ENCODE measurements at regions not wholly inside any gene's neighbourhood (a gene's known extent, or its start where the extent isn't known, plus 50 kb on each side); places are given as distances from the start of the nearest gene placed in this dataset.
"Not testable (repeated sequence)": the region's sequence is repeated elsewhere in the genome, so short reads cannot be mapped to it uniquely, and the experiment has no call there.

- H3K36me3 Mint-ChIP-seq (ENCODE audit: unreplicated experiment) = no peaks in the 10 kb centered on the region
- no peaks in the 10 kb centered on the region for H3K27me3 Mint-ChIP-seq (ENCODE audit: unreplicated experiment)
- peaks cover 4% of the 10 kb centered on the region for H3K9me3 Mint-ChIP-seq (ENCODE audit: unreplicated experiment)
- no peaks in the 10 kb centered on the region for H3K4me1 Mint-ChIP-seq (ENCODE audit: unreplicated experiment)
- DNase-seq (ENCODE audit: extremely low spot score, unreplicated experiment) = no peak
- no peak overlapping the region for H3K27ac Mint-ChIP-seq (ENCODE audit: unreplicated experiment)
- no peak overlapping the region for H3K4me3 Mint-ChIP-seq (ENCODE audit: unreplicated experiment)
- no peak for TF ChIP-seq CTCF (IDR thresholded peaks at IDR 0.05)
Observed at GRCh38 chr6:164616917-164617524, 692.4 kb downstream of the C6orf118 start.

- Mint-ChIP-seq H3K27me3 (ENCODE audit: unreplicated experiment) (no peaks in the 10 kb centered on the region), H3K27ac (ENCODE audit: unreplicated experiment) (no peak overlapping the region), H3K4me1 (ENCODE audit: unreplicated experiment) (no peaks in the 10 kb centered on the region), H3K36me3 (ENCODE audit: unreplicated experiment) (no peaks in the 10 kb centered on the region), H3K4me3 (ENCODE audit: unreplicated experiment) (no peak overlapping the region), H3K9me3 (ENCODE audit: unreplicated experiment) (peaks cover 7% of the 10 kb centered on the region)
- DNase-seq (ENCODE audit: extremely low spot score, unreplicated experiment) = no peak
- no peak for TF ChIP-seq CTCF (IDR thresholded peaks at IDR 0.05)
Observed at GRCh38 chr6:164612751-164613150, 696.7 kb downstream of the C6orf118 start.

- not testable (repeated sequence) for H3K27ac Mint-ChIP-seq (ENCODE audit: unreplicated experiment); H3K9me3 Mint-ChIP-seq (ENCODE audit: unreplicated experiment); DNase-seq (ENCODE audit: extremely low spot score, unreplicated experiment); H3K4me1 Mint-ChIP-seq (ENCODE audit: unreplicated experiment); H3K36me3 Mint-ChIP-seq (ENCODE audit: unreplicated experiment); H3K27me3 Mint-ChIP-seq (ENCODE audit: unreplicated experiment); H3K4me3 Mint-ChIP-seq (ENCODE audit: unreplicated experiment)
Observed at GRCh38 chr6:164610859-164611258, 698.5 kb downstream of the C6orf118 start.

- H3K9me3 Mint-ChIP-seq (ENCODE audit: unreplicated experiment); H3K4me1 Mint-ChIP-seq (ENCODE audit: unreplicated experiment); H3K27me3 Mint-ChIP-seq (ENCODE audit: unreplicated experiment); H3K27ac Mint-ChIP-seq (ENCODE audit: unreplicated experiment); DNase-seq (ENCODE audit: extremely low spot score, unreplicated experiment); H3K4me3 Mint-ChIP-seq (ENCODE audit: unreplicated experiment); H3K36me3 Mint-ChIP-seq (ENCODE audit: unreplicated experiment): not testable (repeated sequence)
Observed at GRCh38 chr6:164602415-164602814, 707.0 kb downstream of the C6orf118 start.

- Mint-ChIP-seq H3K36me3 (ENCODE audit: unreplicated experiment) (no peaks in the 10 kb centered on the region), H3K27me3 (ENCODE audit: unreplicated experiment) (no peaks in the 10 kb centered on the region), H3K4me3 (ENCODE audit: unreplicated experiment) (no peak overlapping the region), H3K27ac (ENCODE audit: unreplicated experiment) (no peak overlapping the region), H3K9me3 (ENCODE audit: unreplicated experiment) (peaks cover 23% of the 10 kb centered on the region), H3K4me1 (ENCODE audit: unreplicated experiment) (no peaks in the 10 kb centered on the region)
- no peak for DNase-seq (ENCODE audit: extremely low spot score, unreplicated experiment)
- TF ChIP-seq CTCF (IDR thresholded peaks at IDR 0.05) = no peak
Observed at GRCh38 chr6:164581563-164581962, 727.8 kb downstream of the C6orf118 start.

- no peak for DNase-seq (ENCODE audit: extremely low spot score, unreplicated experiment)
- H3K4me3 Mint-ChIP-seq (ENCODE audit: unreplicated experiment) = no peak overlapping the region
- no peaks in the 10 kb centered on the region for H3K27me3 Mint-ChIP-seq (ENCODE audit: unreplicated experiment)
- TF ChIP-seq CTCF (IDR thresholded peaks at IDR 0.05) = no peak
- no peaks in the 10 kb centered on the region for H3K4me1 Mint-ChIP-seq (ENCODE audit: unreplicated experiment)
- H3K36me3 Mint-ChIP-seq (ENCODE audit: unreplicated experiment) = no peaks in the 10 kb centered on the region
- no peak overlapping the region for H3K27ac Mint-ChIP-seq (ENCODE audit: unreplicated experiment)
- H3K9me3 Mint-ChIP-seq (ENCODE audit: unreplicated experiment) = peaks cover 34% of the 10 kb centered on the region
Observed at GRCh38 chr6:164579035-164579434, 730.4 kb downstream of the C6orf118 start.
